KG1 (cell line): ENCODE measurements at regions not wholly inside any gene's neighbourhood (a gene's known extent, or its start where the extent isn't known, plus 50 kb on each side); places are given as distances from the start of the nearest gene placed in this dataset.

ENCODE experiments used
- DNase-seq: peaks from one replicate; lab custom pipeline; 2025; lab: John Stamatoyannopoulos, UW

GRCh38 chr10:90407851-90408250 lies 450.0 kb downstream of the HTR7 start:
- DNase-seq: no peak

GRCh38 chr10:90412582-90412981 lies 445.3 kb downstream of the HTR7 start:
- DNase-seq: no peak

- no peak for DNase-seq
These were observed 444.6 kb downstream of the HTR7 start for GRCh38 chr10:90413196-90413595.

GRCh38 chr10:90414926-90415325 lies 442.9 kb downstream of the HTR7 start:
- no peak for DNase-seq

GRCh38 chr10:90417029-90417428 lies 440.8 kb downstream of the HTR7 start:
- DNase-seq: no peak

GRCh38 chr10:90417476-90418210 lies 440.2 kb downstream of the HTR7 start:
- no peak for DNase-seq

GRCh38 chr10:90418869-90419652 lies 438.8 kb downstream of the HTR7 start:
- DNase-seq: no peak

GRCh38 chr10:90420637-90421318 lies 437.1 kb downstream of the HTR7 start:
- no peak for DNase-seq

GRCh38 chr10:90421874-90422273 lies 436.0 kb downstream of the HTR7 start:
- no peak for DNase-seq

- DNase-seq: no peak
These were observed 433.1 kb downstream of the HTR7 start for GRCh38 chr10:90424730-90425129.

- no peak for DNase-seq
These were observed 427.7 kb downstream of the HTR7 start for GRCh38 chr10:90430186-90430585.

- DNase-seq: no peak
These were observed 425.0 kb downstream of the HTR7 start for GRCh38 chr10:90432866-90433265.

GRCh38 chr10:90435296-90435695 lies 422.5 kb downstream of the HTR7 start:
- DNase-seq: no peak

- no peak for DNase-seq
These were observed 420.4 kb downstream of the HTR7 start for GRCh38 chr10:90437452-90437851.

GRCh38 chr10:90440870-90441269 lies 417.0 kb downstream of the HTR7 start:
- DNase-seq: no peak

GRCh38 chr10:90443342-90443741 lies 414.5 kb downstream of the HTR7 start:
- DNase-seq: no peak

- DNase-seq: no peak
These were observed 410.0 kb downstream of the HTR7 start for GRCh38 chr10:90447831-90448230.

GRCh38 chr10:90450797-90451196 lies 407.0 kb downstream of the HTR7 start:
- DNase-seq: no peak

GRCh38 chr10:90451283-90451682 lies 406.6 kb downstream of the HTR7 start:
- no peak for DNase-seq

GRCh38 chr10:90458054-90458453 lies 399.8 kb downstream of the HTR7 start:
- no peak for DNase-seq

GRCh38 chr10:90458571-90458970 lies 399.3 kb downstream of the HTR7 start:
- DNase-seq: no peak

- no peak for DNase-seq
These were observed 396.2 kb downstream of the HTR7 start for GRCh38 chr10:90461437-90462155.
